Duodenal mucosa (tissue), 2 donors: ENCODE measurements at regions not wholly inside any gene's neighbourhood (a gene's known extent, or its start where the extent isn't known, plus 50 kb on each side); places are given as distances from the start of the nearest gene placed in this dataset.

Experiments
- H3K27ac ChIP-seq: one replicate; pipeline ENCODE4 v1.7.0; 2013; ENCODE audit warnings: low read depth, low read length
- H3K27me3 ChIP-seq, 2 donors: one replicate each; pipeline ENCODE4 v1.7.0; 2013; ENCODE audit warnings: low read length in 2 of 2, control low read depth in 1 of 2; ENCODE audit not compliant: insufficient read depth in 2 of 2, control insufficient read depth in 1 of 2
- H3K36me3 ChIP-seq, 2 donors: one replicate each; pipeline ENCODE4 v1.7.0; 2013; ENCODE audit warnings: low read length in 2 of 2, control low read depth in 1 of 2; ENCODE audit not compliant: insufficient read depth in 2 of 2, control insufficient read depth in 1 of 2
- H3K4me1 ChIP-seq, 2 donors: one replicate each; pipeline ENCODE4 v1.7.0; 2013; ENCODE audit warnings: low read length in 2 of 2, control low read depth in 1 of 2; ENCODE audit not compliant: insufficient read depth in 2 of 2, control insufficient read depth in 1 of 2
- H3K4me3 ChIP-seq, 2 donors: one replicate each; pipeline ENCODE4 v1.7.0; 2013; ENCODE audit warnings: low read length in 2 of 2, low read depth in 1 of 2
- H3K9ac ChIP-seq, 2 donors: one replicate each; pipeline ENCODE4 v1.7.0; 2013; ENCODE audit warnings: low read length in 2 of 2, low read depth in 1 of 2
- H3K9me3 ChIP-seq, 2 donors: one replicate each; pipeline ENCODE4 v1.7.0; 2013; ENCODE audit warnings: low read length in 2 of 2, control low read depth in 1 of 2; ENCODE audit not compliant: control insufficient read depth in 1 of 2

DNA sequence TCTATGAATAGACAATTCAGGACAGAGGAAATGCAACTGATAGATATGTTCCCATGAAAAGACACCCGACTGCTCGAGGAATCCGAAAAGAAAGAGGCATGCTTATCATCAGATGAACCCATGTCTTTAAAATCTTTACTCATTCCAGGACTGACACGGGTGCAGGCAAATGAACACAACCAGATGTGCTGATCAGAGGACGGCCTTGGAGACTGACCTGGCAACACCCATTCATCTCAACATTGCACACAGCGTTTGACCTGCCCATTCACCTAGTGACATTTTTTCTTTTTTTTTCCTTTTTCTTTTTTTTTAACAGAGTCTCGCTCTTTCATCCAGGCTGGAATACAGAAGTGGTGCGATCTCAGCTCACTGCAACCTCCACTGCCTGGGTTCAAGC, 377.5 kb downstream of the EIPR1 start:
- no peak overlapping the region for H3K9ac ChIP-seq
- no peak overlapping the region for H3K4me3 ChIP-seq
- H3K27me3 ChIP-seq, result no peaks in the 10 kb centered on the region
- H3K36me3 ChIP-seq, result no peaks in the 10 kb centered on the region
- no peaks in the 10 kb centered on the region for H3K4me1 ChIP-seq
- no peaks in the 10 kb centered on the region for H3K9me3 ChIP-seq
- H3K27ac ChIP-seq, result no peak overlapping the region

DNA sequence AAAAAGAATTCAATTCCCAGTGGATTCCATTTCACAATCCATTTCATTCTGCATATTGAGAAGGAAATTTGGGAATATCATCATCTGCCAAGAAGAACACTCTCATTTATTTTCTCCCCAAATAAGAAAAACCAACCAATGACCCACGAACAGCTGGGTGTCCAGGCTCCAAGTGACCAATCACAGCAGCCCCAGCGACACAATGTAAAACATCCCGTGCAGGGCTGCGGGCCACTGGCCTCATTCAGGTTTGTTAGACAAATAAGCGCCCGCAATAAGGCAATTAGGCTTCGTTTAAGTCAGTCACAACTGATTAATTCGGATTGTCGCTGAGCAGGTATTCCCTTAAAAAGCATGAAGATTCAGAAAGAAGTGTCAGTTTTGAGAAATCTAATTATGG, 378.6 kb downstream of the EIPR1 start:
- H3K9me3 ChIP-seq, result no peaks in the 10 kb centered on the region
- no peak overlapping the region for H3K27ac ChIP-seq
- no peak overlapping the region for H3K4me3 ChIP-seq
- H3K27me3 ChIP-seq, result no peaks in the 10 kb centered on the region
- no peaks in the 10 kb centered on the region for H3K36me3 ChIP-seq
- no peak overlapping the region for H3K9ac ChIP-seq
- H3K4me1 ChIP-seq, result no peaks in the 10 kb centered on the region

DNA sequence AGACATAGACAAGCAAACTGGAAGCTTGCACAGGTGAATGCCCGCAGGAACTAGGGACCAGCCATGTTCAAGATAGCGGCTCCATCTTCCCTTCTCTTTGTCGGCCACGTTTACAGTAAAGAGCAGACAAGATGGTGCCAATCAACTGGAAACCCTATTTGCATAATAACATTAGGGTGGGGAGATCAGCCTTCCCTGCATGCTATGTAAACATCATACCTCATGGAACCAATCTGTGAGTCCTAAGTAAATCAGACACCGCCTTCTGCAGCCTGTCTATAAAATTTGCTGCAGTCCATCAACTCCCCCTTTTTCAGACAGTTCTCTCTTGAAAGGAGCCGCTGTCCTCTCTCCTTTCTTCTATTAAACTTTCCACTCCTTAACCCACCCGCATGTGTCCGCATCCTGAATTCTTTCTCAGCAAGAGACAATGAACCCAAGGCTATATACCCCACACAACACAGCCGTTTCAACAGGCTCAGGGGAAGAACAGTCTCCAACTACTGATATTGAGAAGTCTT, 384.4 kb downstream of the EIPR1 start:
- no peaks in the 10 kb centered on the region for H3K27me3 ChIP-seq
- H3K4me1 ChIP-seq, result no peaks in the 10 kb centered on the region
- no peak overlapping the region for H3K9ac ChIP-seq
- H3K27ac ChIP-seq, result no peak overlapping the region
- H3K36me3 ChIP-seq, result no peaks in the 10 kb centered on the region
- H3K4me3 ChIP-seq, result no peak overlapping the region
- no peaks in the 10 kb centered on the region for H3K9me3 ChIP-seq

GRCh38 chr2:2992634-2993033, 385.0 kb downstream of the EIPR1 start:
- Histone ChIP-seq H3K4me1 (no peaks in the 10 kb centered on the region), H3K9ac (no peak overlapping the region), H3K27me3 (no peaks in the 10 kb centered on the region), H3K9me3 (no peaks in the 10 kb centered on the region), H3K36me3 (no peaks in the 10 kb centered on the region), H3K4me3 (no peak overlapping the region), H3K27ac (no peak overlapping the region)

GRCh38 chr2:2985020-2985419, 392.6 kb downstream of the EIPR1 start:
- Histone ChIP-seq H3K9ac (no peak overlapping the region), H3K4me3 (no peak overlapping the region), H3K4me1 (no peaks in the 10 kb centered on the region), H3K9me3 (no peaks in the 10 kb centered on the region), H3K27me3 (no peaks in the 10 kb centered on the region), H3K36me3 (no peaks in the 10 kb centered on the region), H3K27ac (no peak overlapping the region)

DNA sequence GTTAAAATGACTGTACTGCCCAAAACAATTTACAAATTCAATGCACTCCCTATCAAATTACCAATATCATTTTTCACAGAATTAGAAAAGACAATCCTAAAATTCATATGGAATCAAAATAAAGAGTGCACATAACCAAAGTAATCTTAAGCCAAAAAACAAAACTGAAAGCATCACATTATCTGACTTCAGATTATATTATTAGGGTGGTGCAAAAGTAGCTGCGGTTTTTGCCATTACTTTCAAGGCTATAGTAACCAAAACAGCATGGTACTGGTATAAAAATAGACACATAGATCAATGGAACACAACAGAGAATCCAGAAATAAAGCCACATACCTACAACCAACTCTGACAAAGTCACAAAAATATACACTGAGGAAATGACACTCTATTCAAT, 396.6 kb downstream of the EIPR1 start:
- Histone ChIP-seq H3K27me3 (no peaks in the 10 kb centered on the region), H3K4me1 (no peaks in the 10 kb centered on the region), H3K4me3 (no peak overlapping the region), H3K36me3 (no peaks in the 10 kb centered on the region), H3K9me3 (no peaks in the 10 kb centered on the region), H3K9ac (no peak overlapping the region), H3K27ac (no peak overlapping the region)

DNA sequence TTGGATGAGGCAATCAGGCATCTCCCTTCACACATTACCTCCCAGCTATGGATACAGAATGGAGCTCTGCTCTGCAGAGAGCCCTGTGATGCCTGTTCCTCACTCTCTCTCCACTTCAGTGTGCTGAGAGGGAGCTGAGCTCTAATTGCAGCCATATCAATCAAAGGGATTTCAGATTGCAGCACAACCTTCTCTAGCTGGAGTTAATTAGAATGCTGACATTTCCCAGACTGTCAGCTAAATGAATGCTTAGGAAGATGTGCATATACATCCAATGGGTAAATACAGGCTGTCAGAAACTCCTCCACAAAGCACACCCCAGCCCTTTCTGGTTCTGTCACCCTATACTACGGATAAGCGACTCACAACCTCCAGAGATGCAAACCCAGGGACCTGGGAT, 402.6 kb downstream of the EIPR1 start:
- H3K36me3 ChIP-seq, result no peaks in the 10 kb centered on the region
- H3K4me3 ChIP-seq, result no peak overlapping the region
- no peak overlapping the region for H3K9ac ChIP-seq
- H3K27ac ChIP-seq, result no peak overlapping the region
- H3K9me3 ChIP-seq, result peaks cover 2 to 3% of the 10 kb centered on the region in 2 donors
- no peaks in the 10 kb centered on the region for H3K4me1 ChIP-seq
- no peaks in the 10 kb centered on the region for H3K27me3 ChIP-seq

DNA sequence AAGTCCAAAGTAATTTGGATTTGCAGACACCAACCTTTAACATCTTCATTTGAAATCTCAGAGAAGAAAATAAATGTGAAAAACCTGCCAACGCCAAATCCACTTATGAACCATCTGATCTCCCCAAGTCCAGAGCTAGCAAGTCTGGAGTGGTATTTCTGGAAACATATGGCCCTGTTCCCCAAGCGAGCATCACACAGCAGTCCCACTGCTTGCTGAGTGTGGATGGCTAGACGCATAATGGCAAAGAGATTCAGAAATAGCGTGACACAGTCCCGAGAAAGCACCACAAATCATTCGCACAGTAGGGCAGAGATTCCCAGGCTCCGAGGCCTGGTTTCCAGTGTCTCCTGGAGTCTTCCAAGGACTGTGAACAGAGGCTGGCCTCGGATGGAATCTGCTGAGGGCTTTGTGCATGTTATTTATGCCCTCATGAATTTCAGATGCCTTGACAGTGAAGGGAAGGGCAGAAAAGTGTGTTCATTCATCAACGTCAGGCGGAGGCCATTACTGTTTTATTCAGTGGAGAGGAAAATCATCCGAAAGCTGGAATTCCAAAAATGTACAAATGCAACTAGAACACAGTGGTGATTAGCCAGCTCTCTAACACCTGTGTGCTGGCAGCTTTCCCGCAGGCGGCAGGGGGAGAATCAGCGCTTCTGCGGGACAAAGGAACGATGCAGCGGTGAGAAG, 417.0 kb downstream of the EIPR1 start:
- no peaks in the 10 kb centered on the region for H3K36me3 ChIP-seq
- H3K9ac ChIP-seq, result no peak overlapping the region
- H3K27me3 ChIP-seq, result no peaks in the 10 kb centered on the region
- no peak overlapping the region for H3K27ac ChIP-seq
- no peaks in the 10 kb centered on the region for H3K4me1 ChIP-seq
- H3K4me3 ChIP-seq, result no peak overlapping the region
- H3K9me3 ChIP-seq, result peaks cover 0 to 7% of the 10 kb centered on the region in 2 donors

DNA sequence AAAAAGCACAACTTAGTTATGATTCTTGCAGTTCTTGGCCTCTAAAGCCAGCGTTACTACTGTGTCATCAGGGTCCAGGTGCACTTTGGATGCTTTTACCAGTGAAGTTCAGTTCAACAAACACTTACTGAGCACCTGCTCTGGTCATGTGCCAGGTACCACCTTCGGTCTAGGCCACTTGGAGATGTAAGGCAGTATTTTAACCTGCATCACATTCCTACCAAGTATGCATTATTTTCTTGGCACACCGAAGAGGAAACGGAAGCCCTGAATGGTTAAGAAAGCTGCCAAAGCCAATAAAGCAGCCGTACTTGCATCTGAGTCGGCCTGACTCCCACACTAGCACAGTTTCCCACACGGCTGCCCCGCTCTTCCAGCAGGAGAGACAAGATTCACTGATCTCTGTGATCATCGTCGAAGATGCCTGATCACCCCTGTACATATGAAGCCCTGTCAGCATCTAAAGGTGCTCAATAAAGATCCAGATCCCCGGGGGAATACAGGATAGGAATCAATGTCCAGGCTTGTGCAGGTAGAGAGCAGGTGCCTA, 427.1 kb downstream of the EIPR1 start:
- H3K9ac ChIP-seq, result no peak overlapping the region
- no peaks in the 10 kb centered on the region for H3K36me3 ChIP-seq
- no peak overlapping the region for H3K27ac ChIP-seq
- H3K4me3 ChIP-seq, result no peak overlapping the region
- no peaks in the 10 kb centered on the region for H3K27me3 ChIP-seq
- peaks cover 0 to 5% of the 10 kb centered on the region in 2 donors for H3K4me1 ChIP-seq
- H3K9me3 ChIP-seq, result no peaks in the 10 kb centered on the region

- peaks cover 0 to 5% of the 10 kb centered on the region in 2 donors for H3K4me1 ChIP-seq
- no peak overlapping the region for H3K4me3 ChIP-seq
- no peaks in the 10 kb centered on the region for H3K27me3 ChIP-seq
- H3K9me3 ChIP-seq, result peaks cover 0 to 3% of the 10 kb centered on the region in 2 donors
- no peaks in the 10 kb centered on the region for H3K36me3 ChIP-seq
- H3K27ac ChIP-seq, result no peak overlapping the region
- H3K9ac ChIP-seq, result no peak overlapping the region
These were observed 430.2 kb downstream of the EIPR1 start for GRCh38 chr2:2947406-2947805.
